GM13977 (cell line): ENCODE measurements at regions not wholly inside any gene's neighbourhood (a gene's known extent, or its start where the extent isn't known, plus 50 kb on each side); places are given as distances from the start of the nearest gene placed in this dataset.

ENCODE experiments used
- DNase-seq: peaks from one replicate; pipeline ENCODE4 v3.0.0; 2012; ENCODE audit warnings: low spot score
- in situ Hi-C: fragments of 300-500 bp; cut with MboI; formaldehyde crosslinking; loops from one replicate; pipeline ENCODE4 v1.12.0; 2022; ENCODE audit warnings: low sequenced_read_pairs, low pct_unique_long_range_greater_than_20kb, mixed read lengths, inconsistent platforms; ENCODE audit not compliant: unreplicated experiment
- TF ChIP-seq, protein P1 (sequence below): IDR thresholded peaks from 2 replicates; pipeline ENCODE4 v1.5.1; 2012; ENCODE audit warnings: mild to moderate bottlenecking, control low read depth; ENCODE audit not compliant: insufficient read depth; ENCODE audit errors: extremely low read depth, missing control alignments

DNA sequence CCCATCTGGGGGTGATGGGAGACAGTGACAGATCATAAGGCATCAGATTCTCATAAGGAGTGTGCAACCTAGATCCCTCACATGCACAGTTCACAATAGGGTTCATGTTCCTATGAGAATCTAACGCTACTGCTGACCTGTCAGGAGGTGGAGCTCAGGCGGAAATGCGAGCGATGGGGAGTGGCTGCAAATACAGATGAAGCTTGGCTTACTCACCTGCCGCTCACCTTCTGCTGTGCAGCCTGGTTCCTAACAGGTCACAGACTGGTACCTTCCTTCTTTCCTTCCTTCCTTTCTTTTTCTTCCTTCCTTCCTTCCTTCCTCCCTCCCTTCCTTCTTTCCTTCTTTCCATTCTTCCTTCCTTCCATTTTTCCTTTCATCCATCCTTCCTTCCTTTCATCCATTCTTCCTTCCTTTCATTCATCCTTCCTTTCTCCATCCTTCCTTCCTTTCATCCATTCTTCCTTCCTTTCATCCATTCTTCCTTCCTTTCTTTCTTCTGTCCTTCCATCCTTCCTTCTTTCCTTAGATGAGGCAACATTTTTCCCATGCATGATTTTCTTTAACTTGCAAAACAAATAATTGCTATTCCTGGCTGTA lies 370.0 kb upstream of the AUTS2 start:
- no peak for DNase-seq
- TF ChIP-seq, protein P1, sequence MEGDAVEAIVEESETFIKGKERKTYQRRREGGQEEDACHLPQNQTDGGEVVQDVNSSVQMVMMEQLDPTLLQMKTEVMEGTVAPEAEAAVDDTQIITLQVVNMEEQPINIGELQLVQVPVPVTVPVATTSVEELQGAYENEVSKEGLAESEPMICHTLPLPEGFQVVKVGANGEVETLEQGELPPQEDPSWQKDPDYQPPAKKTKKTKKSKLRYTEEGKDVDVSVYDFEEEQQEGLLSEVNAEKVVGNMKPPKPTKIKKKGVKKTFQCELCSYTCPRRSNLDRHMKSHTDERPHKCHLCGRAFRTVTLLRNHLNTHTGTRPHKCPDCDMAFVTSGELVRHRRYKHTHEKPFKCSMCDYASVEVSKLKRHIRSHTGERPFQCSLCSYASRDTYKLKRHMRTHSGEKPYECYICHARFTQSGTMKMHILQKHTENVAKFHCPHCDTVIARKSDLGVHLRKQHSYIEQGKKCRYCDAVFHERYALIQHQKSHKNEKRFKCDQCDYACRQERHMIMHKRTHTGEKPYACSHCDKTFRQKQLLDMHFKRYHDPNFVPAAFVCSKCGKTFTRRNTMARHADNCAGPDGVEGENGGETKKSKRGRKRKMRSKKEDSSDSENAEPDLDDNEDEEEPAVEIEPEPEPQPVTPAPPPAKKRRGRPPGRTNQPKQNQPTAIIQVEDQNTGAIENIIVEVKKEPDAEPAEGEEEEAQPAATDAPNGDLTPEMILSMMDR = no peak
- in situ Hi-C loops = no loop called here

DNA sequence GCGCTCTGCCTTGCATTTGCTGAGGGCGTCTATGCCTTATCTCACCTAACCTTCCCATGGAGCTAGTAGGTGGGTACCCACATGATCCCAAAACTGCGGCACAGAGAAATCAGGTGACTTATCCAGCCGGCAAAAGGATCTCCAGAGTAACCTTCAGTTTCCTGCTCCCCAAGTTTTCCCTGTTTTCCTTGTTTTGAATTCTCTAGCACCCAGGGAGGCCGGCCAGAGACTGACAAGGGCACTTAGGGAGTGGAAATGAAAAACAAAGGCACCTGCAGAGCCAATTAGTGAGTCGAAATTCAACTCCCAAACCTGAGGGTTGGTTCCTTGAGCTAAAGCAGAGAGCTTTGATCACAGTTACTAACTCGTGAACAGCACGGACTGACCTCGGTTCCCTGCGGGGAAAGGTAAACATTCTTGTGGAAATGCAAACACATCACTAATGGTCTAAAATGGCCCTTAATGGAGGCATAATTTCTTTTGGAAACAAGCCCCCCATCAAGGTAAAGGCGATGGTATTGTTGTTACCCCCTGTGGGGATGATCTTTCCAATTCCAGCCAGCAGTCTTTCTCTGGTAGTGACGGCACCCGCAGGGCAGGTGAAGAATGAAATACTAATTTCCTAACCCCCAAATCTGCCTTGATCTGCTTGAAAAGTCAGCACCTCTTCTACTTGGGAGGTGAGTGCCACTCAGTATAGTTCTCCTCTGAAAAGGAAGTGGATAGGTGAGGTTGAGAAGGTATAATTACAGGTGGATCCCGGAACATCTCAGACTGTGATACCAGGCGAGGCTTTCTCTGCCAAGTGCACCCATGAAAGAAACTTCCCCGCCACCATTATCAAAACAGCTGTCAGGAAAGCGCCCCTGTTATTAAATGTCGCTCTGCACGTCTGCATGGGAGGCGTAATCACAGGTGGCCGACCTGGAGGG lies 365.6 kb upstream of the AUTS2 start:
- TF ChIP-seq, protein P1 = no peak
- no peak for DNase-seq
- in situ Hi-C loops = no loop called here

DNA sequence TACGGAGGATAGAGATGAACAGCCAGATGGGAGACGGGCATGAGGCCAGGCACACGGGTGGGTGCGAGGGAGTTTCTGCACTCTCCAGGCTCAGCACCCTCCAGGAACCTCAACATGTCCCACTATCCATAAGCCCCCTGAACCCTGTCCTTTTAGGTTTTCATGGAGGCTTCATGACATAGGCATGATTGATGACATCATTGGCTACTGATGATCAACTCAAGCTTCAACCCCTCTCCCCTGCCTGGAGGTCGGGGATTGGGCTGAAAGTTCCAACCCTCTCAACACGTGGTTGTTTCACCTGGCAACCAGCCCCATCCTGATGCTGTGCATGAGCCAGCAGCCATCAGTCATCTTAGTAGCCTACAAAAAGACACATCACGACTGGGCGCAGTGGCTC lies 360.7 kb upstream of the AUTS2 start:
- TF ChIP-seq, protein P1 = no peak
- no peak for DNase-seq
- in situ Hi-C loops = no loop called here

DNA sequence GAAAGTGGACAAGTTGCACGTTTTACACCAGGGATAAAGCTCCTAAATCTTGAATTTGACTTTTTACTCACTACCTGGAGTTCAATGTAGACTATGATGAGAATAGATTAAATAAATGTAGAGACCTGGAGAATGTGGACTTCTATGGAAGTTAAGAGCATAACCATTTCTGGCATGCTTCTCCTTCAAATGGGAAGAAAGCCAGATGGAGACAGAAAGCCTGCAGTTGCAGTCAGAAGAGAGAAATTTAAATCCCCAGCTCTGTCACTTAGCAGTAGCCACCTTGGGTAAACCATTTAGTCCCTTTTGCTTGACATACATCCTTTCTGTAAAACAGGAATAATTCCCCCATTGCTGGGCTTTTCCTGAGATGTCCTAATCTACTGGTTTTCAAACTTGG lies 355.3 kb upstream of the AUTS2 start:
- TF ChIP-seq, protein P1 = no peak
- in situ Hi-C loops = no loop called here
- DNase-seq = no peak

DNA sequence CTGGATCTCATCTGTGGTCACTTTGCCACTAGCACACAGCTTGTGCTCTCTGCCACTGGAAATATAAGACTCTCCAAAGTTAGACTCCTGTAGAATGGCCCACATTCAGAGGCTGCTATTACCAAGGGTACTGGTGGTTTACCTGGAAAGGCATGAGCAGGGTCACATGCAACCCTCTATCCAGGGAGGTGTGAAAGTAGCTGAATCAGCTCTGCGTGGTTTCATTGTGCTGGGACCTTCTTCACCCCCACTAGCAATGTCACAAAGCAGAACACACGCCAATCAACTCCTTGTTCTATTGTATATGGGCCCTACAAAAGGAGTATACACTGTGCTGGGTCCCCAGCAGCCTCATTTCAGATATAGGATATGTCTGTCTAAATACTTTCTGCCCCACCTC lies 353.6 kb upstream of the AUTS2 start:
- in situ Hi-C loops = no loop called here
- no peak for DNase-seq
- TF ChIP-seq, protein P1 = no peak

DNA sequence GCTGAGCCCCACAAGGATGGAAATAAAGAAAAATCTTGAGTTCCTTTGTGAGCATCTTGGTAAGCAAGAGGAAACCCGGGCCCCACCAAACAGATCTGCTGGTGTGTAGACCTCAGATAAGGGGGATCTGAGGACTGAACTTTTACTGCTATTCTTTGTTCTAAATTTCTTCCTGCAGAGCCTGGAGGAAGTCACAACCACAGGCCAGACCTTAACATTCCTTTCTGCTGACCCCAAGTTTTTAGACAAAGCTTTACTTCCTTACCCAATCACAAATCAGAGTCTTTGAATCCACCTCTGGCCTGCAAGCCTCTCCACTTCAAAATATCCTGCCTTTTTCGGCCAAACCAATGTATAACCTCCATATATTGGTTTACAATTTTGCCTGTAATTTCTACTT lies 352.6 kb upstream of the AUTS2 start:
- DNase-seq = no peak
- in situ Hi-C loops = no loop called here
- TF ChIP-seq, protein P1 = no peak
